H1 (cell line): ENCODE measurements at regions not wholly inside any gene's neighbourhood (a gene's known extent, or its start where the extent isn't known, plus 50 kb on each side); places are given as distances from the start of the nearest gene placed in this dataset.

ENCODE experiments used
- CTCF ChIA-PET: fragments of 300-600 bp; sonication (Branson Sonifier 250); formaldehyde crosslinking; loops from one replicate; lab custom pipeline; 2021; ENCODE audit not compliant: partially characterized antibody; lab: Charles Lee
- POLR2A ChIA-PET: fragments of 300-600 bp; sonication (Branson Sonifier 250); formaldehyde crosslinking; loops from one replicate; lab custom pipeline; 2021; ENCODE audit warnings: inconsistent platforms; ENCODE audit not compliant: partially characterized antibody; lab: Charles Lee
- DNase-seq, 2 experiments: peaks; one replicate each; pipeline versions ENCODE4 v3.0.0 to v3.0.0-alpha.2; 2010 to 2022; ENCODE audit warnings: low spot score in 2 of 2, low read depth in 1 of 2, mixed read lengths in 1 of 2
- FAIRE-seq: peaks from 2 replicates; lab custom pipeline; 2011; peaks lifted over from hg19 to GRCh38; lab: Jason Lieb, UNC
- H2AFZ ChIP-seq: 2 replicates; pipeline ENCODE4 v1.8.1; 2012; ENCODE audit warnings: low read length, inconsistent platforms
- H2AK5ac ChIP-seq: 2 replicates; pipeline ENCODE4 v1.6.1; 2013; ENCODE audit warnings: low read depth, low read length
- H2BK120ac ChIP-seq: replicated peaks from 2 replicates; pipeline ENCODE3; 2013; ENCODE audit warnings: low read depth, low read length, inconsistent platforms
- H2BK12ac ChIP-seq: 2 replicates; pipeline ENCODE4 v1.6.1; 2013; ENCODE audit warnings: low read depth, low read length
- H2BK15ac ChIP-seq: 2 replicates; pipeline ENCODE4 v1.6.1; 2013; ENCODE audit warnings: low read length
- H2BK20ac ChIP-seq: 2 replicates; pipeline ENCODE4 v1.6.1; 2013; ENCODE audit warnings: low read length
- H2BK5ac ChIP-seq: 2 replicates; pipeline ENCODE4 v1.6.1; 2013; ENCODE audit warnings: low read depth, low read length
- H3K14ac ChIP-seq: 2 replicates; pipeline ENCODE4 v1.6.1; 2013; ENCODE audit warnings: inconsistent platforms; ENCODE audit not compliant: insufficient read length
- H3K18ac ChIP-seq: 2 replicates; pipeline ENCODE4 v1.6.1; 2013; ENCODE audit warnings: low read length; ENCODE audit errors: extremely low read depth
- H3K23ac ChIP-seq: 2 replicates; pipeline ENCODE4 v1.6.1; 2013; ENCODE audit warnings: inconsistent platforms; ENCODE audit not compliant: insufficient read length
- H3K23me2 ChIP-seq: 2 replicates; pipeline ENCODE4 v1.6.1; 2013; ENCODE audit warnings: low read depth, low read length
- H3K27ac ChIP-seq: 2 replicates; pipeline ENCODE4 v1.6.1; 2011; ENCODE audit warnings: low read depth, low read length, inconsistent platforms
- H3K27me3 ChIP-seq, 4 experiments: replicated peaks in 1 of 4; 1 replicate in 1 of 4; 2 replicates in 3 of 4; pipeline versions ENCODE4 v1.6.1 to v1.8.1; 2011 to 2013; ENCODE audit warnings: low read length in 3 of 4, mild to moderate bottlenecking in 3 of 4, inconsistent platforms in 2 of 4, mixed read lengths in 2 of 4, moderate library complexity in 1 of 4; ENCODE audit not compliant: control insufficient read depth in 3 of 4, insufficient read depth in 3 of 4; ENCODE audit errors: extremely low read depth in 1 of 4
- H3K36me3 ChIP-seq, 4 experiments: 2 replicates each; pipeline versions ENCODE4 v1.6.1 to v1.8.1; 2011 to 2013; ENCODE audit warnings: mild to moderate bottlenecking in 4 of 4, low read length in 3 of 4, moderate library complexity in 2 of 4, control low read depth in 1 of 4, inconsistent platforms in 1 of 4; ENCODE audit not compliant: insufficient read depth in 4 of 4, control insufficient read depth in 2 of 4
- H3K4ac ChIP-seq: replicated peaks from 2 replicates; pipeline ENCODE3; 2013; ENCODE audit warnings: low read length, low read depth, mixed read lengths, inconsistent platforms; ENCODE audit not compliant: insufficient read length
- H3K4me1 ChIP-seq, 4 experiments: replicated peaks in 1 of 4; 1 replicate in 1 of 4; 2 replicates in 3 of 4; pipeline versions ENCODE4 v1.6.1 to v1.8.1; 2011 to 2013; ENCODE audit warnings: low read length in 3 of 4, inconsistent platforms in 2 of 4, mixed read lengths in 1 of 4; ENCODE audit not compliant: insufficient read depth in 4 of 4, control insufficient read depth in 3 of 4
- H3K4me2 ChIP-seq, 2 experiments: 2 replicates each; pipeline versions ENCODE4 v1.6.1 to v1.8.1; 2011 to 2013; ENCODE audit warnings: low read depth in 2 of 2, low read length in 2 of 2, control low read depth in 1 of 2, inconsistent platforms in 1 of 2, mild to moderate bottlenecking in 1 of 2; ENCODE audit not compliant: insufficient read depth in 1 of 2
- H3K4me3 ChIP-seq, 4 experiments: fragments of 200-600, 300-600 bp in 1 of 4; sonication (generic), shearing (Covaris generic), sonication (Bioruptor Twin) in 1 of 4; 2 replicates each; pipeline versions ENCODE4 v1.5.1 to v1.8.1; 2011 to 2016; ENCODE audit warnings: low read length in 4 of 4, low read depth in 3 of 4, control low read depth in 2 of 4, inconsistent platforms in 2 of 4, mild to moderate bottlenecking in 2 of 4, mixed read lengths in 1 of 4, moderate library complexity in 1 of 4; ENCODE audit not compliant: insufficient read depth in 2 of 4; ENCODE audit errors: extremely low read depth in 1 of 4
- H3K56ac ChIP-seq: replicated peaks from 2 replicates; pipeline ENCODE3; 2013; ENCODE audit warnings: low read depth, mild to moderate bottlenecking, mixed read lengths, low read length, inconsistent platforms; ENCODE audit not compliant: insufficient read length
- H3K79me1 ChIP-seq: 2 replicates; pipeline ENCODE4 v1.6.1; 2013; ENCODE audit warnings: low read depth, low read length, control low read depth
- H3K79me2 ChIP-seq, 2 experiments: 2 replicates each; pipeline versions ENCODE4 v1.6.1 to v1.8.1; 2012 to 2013; ENCODE audit warnings: low read length in 2 of 2, mild to moderate bottlenecking in 2 of 2, inconsistent platforms in 1 of 2; ENCODE audit not compliant: insufficient read depth in 2 of 2, control insufficient read depth in 1 of 2
- H3K9ac ChIP-seq, 4 experiments: replicated peaks in 1 of 4; 1 replicate in 1 of 4; 2 replicates in 3 of 4; pipeline versions ENCODE4 v1.6.1 to v1.8.1; 2011 to 2013; ENCODE audit warnings: low read depth in 3 of 4, low read length in 3 of 4, control low read depth in 2 of 4, mild to moderate bottlenecking in 2 of 4, moderate library complexity in 2 of 4, inconsistent platforms in 1 of 4; ENCODE audit errors: extremely low read depth in 1 of 4
- H3K9me3 ChIP-seq, 2 experiments: 2 replicates each; pipeline versions ENCODE4 v1.6.1 to v1.8.1; 2012 to 2013; ENCODE audit warnings: mild to moderate bottlenecking in 2 of 2, moderate library complexity in 2 of 2, control low read depth in 1 of 2, inconsistent platforms in 1 of 2, low read depth in 1 of 2, low read length in 1 of 2, mixed read lengths in 1 of 2; ENCODE audit not compliant: insufficient read depth in 2 of 2
- H4K20me1 ChIP-seq, 2 experiments: replicated peaks in 1 of 2; 2 replicates each; pipeline versions ENCODE3 to v1.8.1; 2011 to 2013; ENCODE audit warnings: inconsistent platforms in 2 of 2, low read length in 2 of 2, mild to moderate bottlenecking in 1 of 2; ENCODE audit not compliant: insufficient read depth in 2 of 2, control insufficient read depth in 1 of 2
- H4K5ac ChIP-seq: 2 replicates; pipeline ENCODE4 v1.6.1; 2013; ENCODE audit warnings: low read length, low read depth, mixed read lengths, inconsistent platforms; ENCODE audit not compliant: insufficient read length
- H4K8ac ChIP-seq: 2 replicates; pipeline ENCODE4 v1.8.0; 2013; ENCODE audit warnings: mild to moderate bottlenecking, moderate library complexity, low read length, inconsistent platforms; ENCODE audit not compliant: insufficient read depth; ENCODE audit errors: extremely low read depth
- H4K91ac ChIP-seq: replicated peaks from 2 replicates; pipeline ENCODE3; 2013; ENCODE audit warnings: low read length, mixed read lengths, inconsistent platforms; ENCODE audit not compliant: insufficient read length
- CBX8 ChIP-seq: fragments of 300-800, 300-1000 bp; sonication (generic); IDR thresholded peaks from 2 replicates; pipeline ENCODE4 v1.7.1; 2016; ENCODE audit warnings: low read depth, low read length, borderline replicate concordance
- NRF1 ChIP-seq: IDR thresholded peaks from 2 replicates; pipeline ENCODE4 v1.6.1; 2011; ENCODE audit warnings: mild to moderate bottlenecking, low read depth, low read length, improper control_type of control experiment
- WGBS, 2 experiments: shearing (Covaris generic) in 1 of 2; methylation state at CpG; one replicate each; pipeline versions ENCODE4 v1.1.6 to v1.1.7; 2013 to 2015; ENCODE audit warnings: low lambda C conversion rate in 2 of 2, mixed read lengths in 2 of 2, inconsistent platforms in 1 of 2, low coverage in 1 of 2, missing lambda C conversion rate in 1 of 2; ENCODE audit not compliant: insufficient replicate concordance in 2 of 2, insufficient coverage in 1 of 2, insufficient read length in 1 of 2; ENCODE audit errors: extremely low coverage in 1 of 2, missing lambda C conversion rate in 1 of 2; 5-methylcytosine and 5-hydroxymethylcytosine counted together

GRCh38 chr2:121146630-121147029 lies 138.4 kb downstream of the TFCP2L1 start:
- Histone ChIP-seq H2AFZ (no peak overlapping the region), H3K4me3 (no peak overlapping the region), H3K27me3 (peaks cover 0 to 3% (median 0%) of the 10 kb centered on the region in 4 experiments; a peak in 1 of 7 replicates), H3K9ac (no peak overlapping the region), H3K36me3 (no peaks in the 10 kb centered on the region), H3K4ac (no peak overlapping the region), H2BK20ac (no peak overlapping the region), H4K5ac (no peak overlapping the region), H3K23ac (no peak overlapping the region), H2AK5ac (no peak overlapping the region), H4K8ac (no peak overlapping the region), H3K56ac (no peak overlapping the region), H4K20me1 (no peaks in the 10 kb centered on the region), H3K79me2 (no peaks in the 10 kb centered on the region), H4K91ac (no peak overlapping the region), H3K14ac (no peak overlapping the region), H3K4me2 (no peak overlapping the region), H2BK15ac (no peak overlapping the region), H3K79me1 (no peaks in the 10 kb centered on the region), H3K18ac (no peak overlapping the region), H2BK12ac (no peak overlapping the region), H2BK5ac (no peak overlapping the region), H2BK120ac (no peak overlapping the region), H3K9me3 (no peaks in the 10 kb centered on the region), H3K23me2 (no peaks in the 10 kb centered on the region), H3K27ac (no peak overlapping the region), H3K4me1 (no peaks in the 10 kb centered on the region)
- FAIRE-seq (no peak), DNase-seq (no peak)
- TF ChIP-seq CBX8, result no peak
- TF ChIP-seq NRF1, result no peak
- ChIA-PET CTCF (interaction anchor here (1.8 kb wide), 1 partner anchor 14 kb away, joined by 5 read pairs; no protein-coding TSS in a partner anchor), POLR2A (no interaction called here)
- 89% methylated on average over 5 of the region's 5 CpGs; no CpG with 5 or more reads in 1 of the 2 experiments for WGBS, 2 experiments
